GM18861 (cell line): ENCODE measurements at regions not wholly inside any gene's neighbourhood (a gene's known extent, or its start where the extent isn't known, plus 50 kb on each side); places are given as distances from the start of the nearest gene placed in this dataset.

ENCODE experiments used
- ATAC-seq: cut with Tn5 transposase; IDR thresholded peaks from one replicate; pipeline ENCODE4 v1.9.1; 2021; ENCODE audit not compliant: unreplicated experiment

DNA sequence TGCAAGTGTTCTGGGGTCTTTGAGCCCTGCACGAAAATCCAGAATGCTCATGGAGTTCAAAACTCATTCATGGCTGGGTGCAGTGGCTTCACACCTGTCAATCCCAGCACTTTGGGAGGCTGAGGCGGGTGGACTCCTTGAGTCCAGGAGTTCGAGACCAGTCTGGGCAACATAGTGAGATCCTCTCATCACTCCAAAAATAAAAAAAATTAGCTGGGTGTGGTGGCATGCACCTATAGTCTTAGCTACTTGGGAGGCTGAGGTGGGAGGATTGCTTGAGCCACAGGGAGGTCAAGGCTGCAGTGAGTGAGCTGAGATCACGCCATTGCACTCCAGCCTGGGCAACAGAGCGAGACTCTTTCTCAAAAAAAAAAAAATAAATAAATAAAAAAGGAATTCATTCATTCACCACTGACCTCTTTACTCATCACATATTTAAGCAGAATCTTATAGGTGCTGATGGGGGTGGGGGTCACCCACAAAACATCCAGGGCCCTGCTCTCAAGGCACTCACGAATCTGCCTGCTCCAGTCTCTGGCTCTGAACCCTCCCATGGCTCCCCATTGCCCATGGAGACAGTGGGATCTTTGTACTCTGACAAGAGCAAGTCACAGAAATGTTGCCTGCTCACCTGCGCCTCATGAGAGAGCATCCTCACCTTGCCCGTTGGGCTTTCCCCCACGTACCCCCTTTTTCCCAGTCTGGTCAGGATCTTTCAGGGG, 76.7 kb upstream of the IER5L start:
- ATAC-seq, result no peak

DNA sequence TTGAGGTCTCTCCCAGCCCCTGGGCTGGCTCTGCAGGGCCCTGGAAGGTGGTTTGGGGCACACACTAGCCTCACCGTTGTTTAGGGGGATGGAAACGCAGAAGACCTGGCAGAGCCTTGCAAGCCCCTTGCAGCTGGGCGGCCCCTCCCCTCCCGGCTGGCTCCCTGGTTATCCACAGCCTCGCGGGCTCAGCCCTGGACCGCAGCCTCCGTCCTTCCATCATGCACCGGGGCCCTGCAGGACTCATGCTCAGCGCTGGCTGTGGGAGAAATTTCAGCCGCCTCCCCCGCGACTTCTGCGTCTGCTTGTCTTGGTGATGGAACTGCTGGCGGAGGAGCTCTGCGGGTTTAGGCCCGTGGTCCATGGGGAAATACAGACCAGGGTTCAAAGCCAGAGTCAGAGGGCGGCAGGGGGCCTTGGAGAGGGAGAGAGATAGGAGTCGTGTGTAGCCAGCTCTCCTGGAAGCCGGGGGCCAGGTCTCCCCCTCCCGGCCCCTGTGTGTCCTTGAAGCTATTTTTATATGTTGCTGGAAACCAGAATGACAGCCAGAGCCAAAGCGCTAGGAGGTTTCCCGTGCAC, 75.8 kb upstream of the IER5L start:
- no peak for ATAC-seq

DNA sequence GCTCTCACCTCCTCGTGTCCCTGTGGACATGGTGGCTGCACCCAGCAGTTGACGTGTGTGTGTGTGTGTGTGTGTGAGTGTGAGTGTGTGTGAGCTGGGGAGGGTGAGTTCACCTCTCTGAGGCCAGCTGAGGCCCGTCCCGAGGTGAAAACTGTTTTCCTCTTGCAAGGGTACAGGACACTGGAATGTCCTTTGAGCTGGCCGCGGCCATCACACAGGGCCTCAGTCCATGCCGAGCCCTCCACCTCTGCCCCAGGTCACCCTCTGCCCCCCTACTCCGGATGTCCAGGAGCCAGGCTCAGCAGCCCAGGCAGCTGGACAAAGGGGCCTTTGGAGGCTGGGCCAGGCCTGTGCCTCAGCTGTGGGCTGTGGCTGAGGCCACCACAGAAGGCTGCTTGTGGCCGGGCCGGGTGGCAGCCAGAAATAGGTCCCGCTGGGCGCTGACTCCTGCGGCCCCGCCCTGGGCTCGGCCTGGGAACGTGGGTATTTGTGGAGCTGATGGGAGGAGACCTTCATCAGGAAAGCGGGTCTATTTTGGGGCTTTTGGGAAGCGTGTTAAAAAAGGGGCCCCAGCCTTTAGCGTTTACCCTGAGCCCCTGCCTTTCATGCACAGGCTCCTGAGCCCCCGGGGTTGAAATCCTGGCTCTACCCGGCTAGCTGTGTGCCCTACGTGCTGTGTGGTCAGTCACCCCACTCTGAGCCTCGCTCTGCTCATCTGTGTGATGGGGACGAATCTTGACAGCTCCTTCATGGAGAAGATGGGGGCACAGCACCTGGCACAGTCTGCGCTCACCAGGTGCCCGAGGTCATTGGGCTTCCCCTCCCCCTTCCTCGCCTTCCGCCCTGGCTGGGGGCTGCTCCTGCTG, 75.1 kb upstream of the IER5L start:
- ATAC-seq, result no peak

DNA sequence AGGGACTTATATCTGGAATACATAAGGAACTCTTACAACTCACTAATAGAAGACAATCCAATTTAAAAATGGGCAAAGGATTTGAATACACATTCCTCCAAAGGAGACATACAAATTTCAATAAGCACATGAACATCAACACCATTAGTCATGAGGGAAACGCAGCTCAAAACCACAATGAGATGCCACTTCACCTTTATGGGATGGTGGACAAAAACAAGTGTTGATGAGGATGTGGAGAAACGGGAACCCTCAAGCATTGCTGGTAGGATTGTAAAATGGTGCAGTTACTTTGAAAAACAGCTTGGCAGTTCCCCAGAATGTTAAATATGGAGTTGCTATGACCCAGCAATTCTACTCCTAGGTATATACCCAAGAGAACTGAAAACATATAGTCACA, 72.7 kb upstream of the IER5L start:
- ATAC-seq, result no peak

DNA sequence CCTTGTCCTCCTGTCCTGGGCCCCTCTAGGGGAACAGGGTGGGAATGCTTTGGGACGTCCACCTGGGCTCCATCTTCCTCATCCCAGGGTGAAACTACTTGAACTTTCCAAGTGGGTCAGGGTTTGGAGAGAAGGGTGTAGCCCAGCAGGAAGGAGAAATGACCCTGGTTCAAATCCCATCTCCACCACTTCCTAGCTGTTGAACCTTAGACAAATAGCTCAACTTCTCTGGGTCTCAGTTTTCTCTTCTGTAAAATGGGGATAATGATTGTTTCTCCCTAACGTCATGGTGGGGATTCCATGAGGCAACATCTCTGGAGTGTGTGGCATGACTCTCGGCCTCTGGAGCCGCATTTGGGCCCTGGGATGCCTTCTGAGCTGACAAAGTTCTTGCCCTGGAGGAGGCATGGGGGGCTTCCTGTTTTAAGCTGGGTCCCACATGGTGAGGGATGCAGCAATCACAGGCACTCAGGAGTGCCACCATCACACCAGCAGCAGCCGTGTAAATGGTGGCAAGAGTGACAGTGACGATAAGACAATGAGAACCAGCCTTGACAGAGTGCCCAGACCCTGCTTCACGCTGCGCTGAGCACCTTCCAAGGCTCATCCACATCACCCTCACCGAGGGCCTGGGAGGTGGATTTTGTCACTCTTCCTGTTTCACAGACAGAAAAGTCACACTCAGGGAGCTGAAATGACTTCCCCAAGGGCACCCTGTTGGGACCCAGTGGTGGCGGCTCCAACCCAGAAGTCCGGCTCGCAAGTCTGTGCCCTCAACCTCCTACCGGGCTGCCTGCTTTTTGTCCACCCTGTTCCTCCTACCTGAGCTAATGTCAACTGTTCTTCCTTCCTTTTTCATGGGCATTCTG, 69.5 kb upstream of the IER5L start:
- no peak for ATAC-seq

DNA sequence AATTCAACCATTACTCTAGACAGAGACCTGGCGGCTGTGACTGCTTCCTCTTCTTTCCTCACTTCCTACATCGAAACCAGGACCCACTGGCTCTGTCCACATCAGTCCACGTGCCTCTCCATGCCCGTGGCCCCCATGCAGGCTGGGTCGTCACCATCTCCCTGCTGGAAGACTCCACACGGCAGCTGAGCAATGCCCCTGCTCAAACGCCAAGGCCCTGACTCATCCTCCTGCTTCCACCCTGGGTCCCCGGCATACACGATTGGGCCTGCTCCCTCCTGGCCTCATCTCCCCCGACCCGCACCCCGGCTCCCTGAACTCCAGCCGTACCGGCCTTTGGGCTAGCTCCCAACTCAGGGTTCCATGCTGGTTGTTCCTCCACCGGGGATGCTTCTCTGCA, 67.2 kb upstream of the IER5L start:
- ATAC-seq, result no peak

DNA sequence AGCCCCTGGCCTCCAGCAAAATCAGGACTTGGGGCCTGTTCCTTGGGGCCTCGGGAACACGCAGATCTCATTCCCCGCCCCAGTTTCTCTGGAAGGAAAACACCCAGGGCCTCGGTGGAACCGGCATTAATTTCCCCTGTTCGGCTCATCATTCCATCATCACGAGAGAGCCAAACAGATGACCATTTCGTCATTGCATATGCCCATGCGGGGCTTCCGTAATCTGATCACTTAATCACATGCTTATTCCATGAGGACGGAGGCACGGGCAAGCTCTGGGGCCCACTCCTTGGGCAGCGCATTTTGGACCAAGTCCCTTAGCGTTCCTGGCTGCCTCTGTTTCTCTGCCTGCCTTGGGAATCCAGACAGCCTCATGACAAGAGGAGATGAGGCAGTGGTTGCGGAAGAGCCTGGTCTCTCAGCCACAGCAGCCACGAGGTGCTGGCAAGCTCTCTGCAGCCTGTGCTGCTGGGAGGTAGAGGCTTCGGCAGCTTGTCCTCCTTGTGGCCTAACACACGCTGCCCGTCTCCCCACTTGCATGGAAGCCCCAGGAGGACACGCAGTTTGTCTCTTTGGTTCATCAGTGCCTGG, 65.0 kb upstream of the IER5L start:
- ATAC-seq, result no peak

DNA sequence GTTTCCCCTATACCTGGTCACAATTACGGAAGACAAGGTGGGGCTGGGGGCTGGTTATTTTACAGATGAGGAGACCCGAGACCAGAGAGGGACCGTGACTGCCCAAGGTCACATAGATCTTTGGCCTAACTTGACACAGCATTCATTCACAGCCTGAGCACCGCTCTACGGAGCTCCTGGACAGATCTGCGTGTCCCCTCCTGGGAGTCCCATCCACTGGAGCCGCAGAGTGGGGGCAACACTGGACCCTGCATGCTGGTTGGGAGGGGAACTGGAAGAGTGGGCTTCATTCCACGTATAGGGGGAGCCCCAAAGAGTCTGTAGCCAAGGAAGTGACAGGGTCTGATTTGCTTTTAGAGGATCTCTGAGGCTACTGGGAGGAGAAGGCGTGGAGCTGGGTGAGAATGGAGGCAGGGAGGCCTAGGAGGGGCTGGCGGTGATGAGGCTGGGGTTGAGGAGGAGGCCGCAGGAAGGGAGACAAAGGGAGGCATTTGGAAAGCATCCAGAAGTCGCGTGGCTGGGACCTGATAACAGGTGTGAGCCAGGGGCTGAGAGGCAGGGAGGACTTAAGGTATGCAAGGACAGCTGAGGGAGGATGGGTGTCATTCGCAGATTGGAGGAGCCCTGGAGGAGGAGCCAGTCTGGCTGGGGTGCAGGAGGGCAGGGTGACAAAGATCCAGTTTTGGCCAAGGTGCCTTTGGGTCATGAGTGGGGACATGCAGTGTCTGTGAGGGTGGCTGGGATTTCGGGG, 64.3 kb upstream of the IER5L start:
- ATAC-seq, result no peak

DNA sequence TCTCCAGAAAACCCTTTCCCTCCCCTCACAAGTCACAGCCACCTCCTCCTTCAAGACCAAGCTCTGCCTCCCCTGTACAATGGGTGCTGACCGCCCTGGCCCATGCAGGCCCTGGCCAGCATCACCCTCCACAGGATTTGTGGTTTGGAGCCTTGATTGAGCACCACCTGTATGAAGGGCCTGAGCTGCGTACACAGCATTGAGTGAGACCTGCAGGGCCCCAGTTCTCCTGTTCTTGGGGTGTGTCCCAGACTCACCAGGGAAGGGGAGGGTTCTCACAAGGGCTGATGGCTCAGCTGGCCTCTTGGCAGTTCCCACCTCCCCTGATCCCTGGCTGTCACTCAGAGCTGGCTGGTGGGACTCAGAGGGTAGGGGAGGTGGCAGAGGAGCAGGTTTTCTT, 63.7 kb upstream of the IER5L start:
- ATAC-seq, result no peak

DNA sequence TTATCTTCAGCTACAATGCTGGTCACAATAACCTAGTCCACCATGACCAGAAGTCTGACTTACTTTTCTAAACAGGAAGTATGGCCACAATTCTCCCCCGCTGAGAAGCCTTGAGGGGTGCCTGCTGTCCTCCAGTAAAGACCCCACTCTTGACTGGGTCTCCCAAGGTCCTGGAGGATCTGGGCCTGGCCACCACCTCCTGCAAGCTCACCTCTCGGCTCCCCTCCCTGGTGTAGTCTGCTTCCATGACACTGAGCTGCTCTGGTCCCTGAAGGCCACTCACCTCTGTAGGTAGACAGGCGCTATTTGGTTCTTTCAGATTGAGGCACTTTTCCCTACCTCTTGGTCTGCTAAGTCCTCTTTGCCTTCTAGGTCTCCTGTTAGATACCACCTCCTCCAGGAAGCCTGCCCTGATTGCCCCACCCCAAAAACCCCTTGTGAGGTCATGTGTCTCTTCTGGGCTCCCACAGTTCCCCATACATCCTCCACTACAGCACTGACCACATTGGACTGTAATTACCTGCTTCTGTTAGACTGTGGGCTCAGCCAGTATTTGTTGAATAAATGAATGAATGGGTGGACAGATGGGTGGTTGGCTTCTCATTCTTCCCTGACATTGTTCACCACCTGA, 62.6 kb upstream of the IER5L start:
- ATAC-seq, result no peak

DNA sequence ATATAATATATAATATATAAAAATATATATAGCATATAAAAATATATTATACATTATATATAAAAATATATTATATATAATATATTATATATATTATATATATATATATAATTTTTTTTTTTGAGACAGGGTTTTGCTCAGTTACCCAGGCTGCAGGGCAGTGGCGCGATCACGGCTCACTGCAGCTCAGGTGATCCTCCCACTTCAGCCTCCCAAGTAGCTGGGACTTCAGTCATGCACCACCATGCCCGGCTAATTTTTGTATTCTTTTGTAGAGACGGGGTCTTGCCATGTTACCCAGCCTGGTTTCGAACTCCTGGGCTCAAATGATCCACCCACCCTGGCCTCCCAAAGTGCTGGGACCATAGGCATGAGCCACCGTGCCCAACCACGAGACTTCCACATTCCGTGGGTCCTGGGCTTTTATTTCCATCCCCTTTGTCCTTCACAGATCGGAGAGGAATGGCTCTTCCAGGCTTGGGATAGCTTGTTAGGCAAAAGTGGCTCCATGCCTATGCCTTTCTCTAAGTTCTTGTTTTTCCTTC, 62.0 kb upstream of the IER5L start:
- no peak for ATAC-seq

DNA sequence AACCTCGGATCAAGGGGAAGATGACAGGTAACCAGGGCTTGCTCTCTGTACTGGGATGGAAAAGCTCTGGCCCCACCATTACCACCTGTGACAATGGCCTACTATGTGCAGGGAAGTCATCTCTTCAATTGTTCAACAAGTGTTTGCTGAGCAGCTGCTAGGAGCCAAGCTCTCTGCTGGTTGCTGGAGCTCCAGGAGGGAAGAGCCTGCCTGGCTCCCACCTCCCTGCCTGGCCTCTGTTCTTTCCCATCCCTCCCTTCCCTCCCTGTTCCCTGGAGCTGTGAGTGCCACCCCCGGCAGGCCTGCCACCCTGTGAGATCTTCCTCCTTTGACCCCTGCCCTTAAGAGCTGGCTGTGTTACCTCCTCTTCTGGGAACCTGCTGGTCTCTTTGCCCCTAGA, 59.7 kb upstream of the IER5L start:
- no peak for ATAC-seq

DNA sequence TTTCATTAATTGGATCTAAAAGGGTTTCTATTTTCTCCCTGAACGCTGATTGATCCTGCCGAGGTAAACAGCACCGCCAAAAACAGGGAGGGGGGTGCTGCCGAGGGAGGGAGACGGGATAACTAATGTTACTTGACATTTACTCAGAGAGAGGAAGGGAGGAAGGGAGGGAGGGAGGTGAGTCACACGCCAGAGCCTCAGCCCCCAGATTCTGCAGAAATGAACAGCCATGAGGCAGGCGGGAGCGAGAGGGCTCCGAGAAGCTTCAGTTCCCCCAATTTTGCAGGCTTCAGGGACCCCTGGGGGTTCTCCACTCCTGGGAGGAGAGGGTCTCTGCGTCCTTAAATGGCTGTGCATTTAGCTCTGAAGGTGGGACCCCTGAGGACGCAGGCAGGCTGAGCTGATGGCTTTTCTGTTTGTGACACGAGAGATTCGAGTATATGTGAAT, 59.1 kb upstream of the IER5L start:
- no peak for ATAC-seq

DNA sequence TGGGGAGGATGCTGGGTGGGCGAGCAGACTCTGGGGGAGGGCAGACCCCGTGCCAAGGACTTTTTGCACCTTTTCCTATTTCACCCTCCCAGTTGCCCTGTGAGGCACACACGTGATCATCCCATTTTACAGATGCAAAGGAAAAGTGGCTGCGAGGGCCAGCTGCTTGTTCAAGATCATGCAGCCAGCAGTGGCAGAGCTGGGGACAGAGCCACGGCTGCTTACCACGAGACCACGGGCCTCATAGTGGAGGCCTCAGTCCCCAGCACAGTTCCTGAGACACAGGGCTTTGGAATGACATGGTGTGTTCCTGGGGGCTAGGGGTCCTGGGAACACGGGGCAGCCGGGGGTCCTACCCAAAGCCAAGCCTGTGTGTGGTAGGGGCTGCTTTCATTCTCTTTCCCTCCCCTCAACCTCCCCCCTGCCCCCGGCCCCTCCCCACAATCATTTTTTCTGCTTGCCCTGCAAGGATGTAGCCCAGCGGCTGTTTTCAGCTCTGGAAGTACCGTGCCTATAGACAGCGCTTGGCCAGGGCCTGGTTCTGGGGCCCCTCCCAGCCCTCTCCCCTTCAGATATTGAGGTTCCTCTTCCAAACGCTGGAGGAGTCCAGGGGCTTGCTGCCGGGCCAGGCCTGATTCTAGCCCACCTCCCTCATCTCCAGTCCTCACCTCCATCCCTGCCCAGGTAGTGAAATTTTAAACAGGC, 58.5 kb upstream of the IER5L start:
- ATAC-seq, result no peak

DNA sequence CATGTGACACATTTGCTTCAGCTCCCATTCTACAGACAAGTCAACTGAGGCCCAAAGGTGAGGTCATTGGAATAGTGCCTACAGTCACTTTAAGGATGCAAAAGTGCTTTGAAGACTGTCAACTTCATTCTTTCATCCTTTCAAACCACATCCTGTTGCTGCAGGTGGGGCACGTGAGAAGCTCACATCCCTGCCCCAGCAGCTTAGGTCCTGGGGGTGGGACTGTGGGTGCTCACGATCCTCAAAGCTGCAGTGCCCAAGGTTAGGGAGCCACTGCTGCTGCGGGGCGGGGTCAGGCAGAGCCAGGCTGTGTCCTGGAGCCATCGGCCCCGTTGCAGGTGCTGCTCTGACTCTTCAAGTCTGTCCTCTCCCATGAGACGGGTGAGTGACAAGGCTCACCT, 57.9 kb upstream of the IER5L start:
- no peak for ATAC-seq

DNA sequence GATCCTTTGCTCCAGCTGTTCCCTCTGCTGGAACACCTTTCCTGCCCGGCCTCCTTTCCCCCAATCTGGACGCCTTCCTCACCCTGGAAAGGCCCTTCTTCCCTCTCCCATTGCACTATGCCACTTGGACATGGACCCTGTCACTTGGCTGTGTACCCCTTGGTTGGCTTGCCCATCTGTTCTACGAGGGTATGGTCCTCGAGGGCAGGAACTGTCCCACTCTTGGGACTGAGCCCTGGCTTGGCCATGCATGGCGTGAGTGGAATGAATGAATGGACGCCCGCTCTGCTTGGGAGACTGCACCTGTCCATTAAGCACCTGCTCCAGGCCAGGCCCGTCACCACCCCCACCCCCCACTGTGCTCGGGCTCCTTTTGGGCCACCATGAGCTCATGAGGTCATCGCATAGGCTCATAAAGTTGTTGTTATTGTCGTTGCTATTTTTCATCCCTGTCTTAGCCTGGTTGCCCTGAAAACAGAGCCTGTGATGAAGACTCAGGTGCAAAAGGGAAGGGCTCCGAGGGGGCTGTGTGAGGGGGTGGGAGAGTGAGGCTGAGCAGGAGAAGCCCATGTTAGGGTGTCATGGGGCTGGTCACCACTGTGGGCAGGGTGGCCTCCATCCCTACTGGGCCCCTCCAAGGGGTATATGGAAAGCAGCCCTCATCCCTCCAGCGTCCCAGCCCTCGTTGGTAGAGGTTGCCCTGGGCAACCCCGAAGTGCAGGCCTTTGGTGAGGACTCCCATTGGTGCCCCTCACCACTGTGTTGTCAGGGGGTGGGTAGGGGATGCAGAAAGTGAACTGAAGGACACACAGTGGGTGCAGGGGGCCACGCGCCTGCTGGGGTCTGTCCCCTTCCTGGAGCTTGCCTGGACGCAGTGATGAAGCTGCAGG, 57.2 kb upstream of the IER5L start:
- no peak for ATAC-seq

DNA sequence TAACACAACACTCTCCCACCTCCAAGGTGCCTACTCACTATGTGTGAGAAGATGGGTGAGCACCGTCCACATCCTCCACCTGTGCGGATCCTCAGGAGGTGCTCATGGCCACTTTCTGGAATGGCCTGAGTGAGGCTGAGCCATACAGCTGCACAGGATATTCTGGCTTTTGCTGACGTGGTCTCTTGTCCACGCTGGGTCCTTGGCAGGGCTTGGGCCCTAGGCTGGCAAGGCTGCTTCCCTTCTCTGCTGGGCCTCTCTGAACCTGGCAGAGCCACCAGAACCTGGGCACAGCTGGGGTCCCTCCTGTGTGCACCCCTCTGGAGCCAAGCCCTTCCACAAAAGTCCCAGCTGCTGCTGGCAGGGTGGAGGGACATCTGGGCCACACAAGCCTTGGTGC, 56.4 kb upstream of the IER5L start:
- ATAC-seq, result no peak
